ENCODE measurements at regions not wholly inside any gene's neighbourhood (a gene's known extent, or its start where the extent isn't known, plus 50 kb on each side); places are given as distances from the start of the nearest gene placed in this dataset.

DNA sequence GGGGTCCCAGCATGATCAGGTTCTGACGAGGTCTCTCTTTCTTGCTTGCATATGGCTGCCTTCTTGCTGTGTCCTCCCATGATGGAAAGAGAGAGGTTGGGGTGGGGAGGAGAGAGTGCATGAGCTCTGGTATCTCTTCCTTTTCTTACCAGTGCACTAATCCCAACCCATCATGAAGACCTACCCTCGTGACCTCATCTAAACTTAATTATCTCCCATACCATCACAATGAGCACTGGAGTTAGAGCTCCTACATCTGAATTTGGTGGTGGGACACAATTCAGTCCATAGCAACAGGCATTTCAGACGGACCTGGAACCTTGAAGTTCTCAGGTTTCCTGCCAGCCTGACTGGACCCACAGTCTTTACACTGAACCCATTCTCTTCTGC lies 125.2 kb upstream of the ZNF648 start:
- TF ChIP-seq, protein P1, sequence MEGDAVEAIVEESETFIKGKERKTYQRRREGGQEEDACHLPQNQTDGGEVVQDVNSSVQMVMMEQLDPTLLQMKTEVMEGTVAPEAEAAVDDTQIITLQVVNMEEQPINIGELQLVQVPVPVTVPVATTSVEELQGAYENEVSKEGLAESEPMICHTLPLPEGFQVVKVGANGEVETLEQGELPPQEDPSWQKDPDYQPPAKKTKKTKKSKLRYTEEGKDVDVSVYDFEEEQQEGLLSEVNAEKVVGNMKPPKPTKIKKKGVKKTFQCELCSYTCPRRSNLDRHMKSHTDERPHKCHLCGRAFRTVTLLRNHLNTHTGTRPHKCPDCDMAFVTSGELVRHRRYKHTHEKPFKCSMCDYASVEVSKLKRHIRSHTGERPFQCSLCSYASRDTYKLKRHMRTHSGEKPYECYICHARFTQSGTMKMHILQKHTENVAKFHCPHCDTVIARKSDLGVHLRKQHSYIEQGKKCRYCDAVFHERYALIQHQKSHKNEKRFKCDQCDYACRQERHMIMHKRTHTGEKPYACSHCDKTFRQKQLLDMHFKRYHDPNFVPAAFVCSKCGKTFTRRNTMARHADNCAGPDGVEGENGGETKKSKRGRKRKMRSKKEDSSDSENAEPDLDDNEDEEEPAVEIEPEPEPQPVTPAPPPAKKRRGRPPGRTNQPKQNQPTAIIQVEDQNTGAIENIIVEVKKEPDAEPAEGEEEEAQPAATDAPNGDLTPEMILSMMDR (IDR thresholded peaks at IDR 0.05): no peak
- no peak for TF ChIP-seq POLR2A (IDR thresholded peaks at IDR 0.05)

Data from heart left ventricle (tissue), 13 donors.